Stimulated activated CD4-positive, alpha-beta T cell treated with anti-CD3 and anti-CD28 coated beads, TNF-alpha, amount 100 ng/mL, for 24 hours (primary cell): ENCODE measurements at regions not wholly inside any gene's neighbourhood (a gene's known extent, or its start where the extent isn't known, plus 50 kb on each side); places are given as distances from the start of the nearest gene placed in this dataset.

Experiments used
- DNase-seq, 3 experiments: peaks; one replicate each; pipeline ENCODE4 v3.0.0-alpha.2; 2020; ENCODE audit warnings: low read depth in 3 of 3

DNA sequence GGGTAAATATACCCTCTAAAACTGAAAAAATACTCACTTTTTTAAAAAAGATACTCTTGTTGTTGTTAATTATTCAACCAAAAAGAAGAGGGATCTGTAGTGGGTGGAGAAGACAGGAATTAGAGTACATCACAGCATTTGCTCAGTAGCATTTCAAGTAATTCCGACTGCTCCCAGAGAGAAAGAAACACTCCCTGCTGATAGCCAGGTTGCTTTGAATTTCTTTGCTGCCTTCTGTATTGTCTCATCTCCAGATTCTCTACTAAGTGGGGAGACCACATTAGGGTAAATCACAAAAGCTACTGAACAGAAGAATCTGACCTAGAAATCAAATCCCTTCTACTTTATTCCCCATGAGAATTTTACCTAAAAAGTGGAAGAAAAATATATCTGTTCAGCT, 661.1 kb downstream of the BRINP3 start:
- DNase-seq = no peak

DNA sequence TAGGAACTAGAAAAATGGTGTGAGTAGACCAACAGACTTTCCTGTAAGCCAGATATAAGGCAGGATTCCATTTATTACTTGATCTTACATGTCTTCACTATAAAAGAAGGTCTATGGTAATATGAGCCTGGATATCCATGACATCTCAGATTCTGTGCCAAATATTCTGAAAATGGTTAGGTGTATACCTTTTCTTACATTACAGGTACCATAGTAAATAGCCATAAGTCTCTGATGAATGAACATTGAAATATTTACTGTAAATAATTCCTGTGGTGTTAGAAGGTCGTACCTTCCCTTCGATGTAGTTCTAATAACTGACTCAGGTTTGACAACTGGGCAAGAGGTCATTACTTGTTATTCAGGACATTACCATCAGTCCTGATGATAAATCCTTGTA, 657.9 kb downstream of the BRINP3 start:
- no peak for DNase-seq

DNA sequence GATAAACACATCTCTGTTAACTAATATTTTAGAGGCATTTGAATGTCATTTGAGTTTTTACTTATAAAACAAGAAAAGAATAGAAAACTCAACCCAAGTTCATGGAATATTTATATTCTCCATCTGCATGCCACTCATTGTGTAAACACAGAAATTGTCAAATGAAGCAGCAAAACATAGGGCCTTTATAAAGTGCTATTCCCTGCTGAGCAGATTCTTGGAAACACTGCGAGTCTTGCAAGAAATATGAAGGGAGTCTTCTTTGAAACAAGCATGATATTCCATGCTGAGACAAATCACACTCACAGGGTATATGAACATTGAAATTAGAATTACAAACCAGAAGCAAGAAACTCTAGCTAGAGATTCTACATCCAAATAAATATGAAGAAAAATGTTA, 655.8 kb downstream of the BRINP3 start:
- DNase-seq = no peak

DNA sequence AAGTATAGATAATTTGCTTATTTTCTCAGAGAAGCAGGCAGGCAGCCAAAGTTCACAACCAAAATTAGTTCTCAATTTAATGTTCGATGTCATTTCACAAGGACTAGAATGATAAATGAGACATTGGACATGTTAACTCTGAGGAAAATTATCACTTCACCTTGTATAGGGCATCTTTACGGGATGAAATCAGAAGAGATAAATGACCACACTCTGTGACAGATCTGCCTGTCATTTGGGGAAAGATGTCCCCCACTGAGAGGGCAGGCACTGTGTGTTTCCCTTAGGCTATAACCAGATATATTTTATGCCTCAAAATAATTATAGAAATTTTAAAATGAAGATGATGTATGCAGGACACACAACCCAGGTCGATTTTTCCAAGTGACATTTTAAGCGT, 642.9 kb downstream of the BRINP3 start:
- no peak for DNase-seq

DNA sequence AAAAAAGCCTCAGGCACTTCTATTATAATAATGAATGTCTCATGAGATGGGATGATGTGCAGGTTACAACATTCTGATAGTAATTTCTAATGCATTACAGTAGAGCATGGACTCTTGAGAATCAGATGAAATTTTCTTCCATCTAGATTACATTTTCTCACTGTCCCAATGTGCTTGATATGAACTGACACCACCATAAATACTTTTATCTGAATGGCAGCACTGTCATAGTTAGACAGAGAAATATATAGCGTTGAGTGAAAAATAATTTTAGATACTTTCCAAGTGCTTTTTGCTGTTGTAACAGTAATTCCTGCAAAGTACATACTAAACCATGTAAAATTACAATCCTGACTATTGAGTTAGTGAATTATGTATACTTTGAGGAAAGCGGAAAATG, 630.1 kb downstream of the BRINP3 start:
- DNase-seq = no peak

DNA sequence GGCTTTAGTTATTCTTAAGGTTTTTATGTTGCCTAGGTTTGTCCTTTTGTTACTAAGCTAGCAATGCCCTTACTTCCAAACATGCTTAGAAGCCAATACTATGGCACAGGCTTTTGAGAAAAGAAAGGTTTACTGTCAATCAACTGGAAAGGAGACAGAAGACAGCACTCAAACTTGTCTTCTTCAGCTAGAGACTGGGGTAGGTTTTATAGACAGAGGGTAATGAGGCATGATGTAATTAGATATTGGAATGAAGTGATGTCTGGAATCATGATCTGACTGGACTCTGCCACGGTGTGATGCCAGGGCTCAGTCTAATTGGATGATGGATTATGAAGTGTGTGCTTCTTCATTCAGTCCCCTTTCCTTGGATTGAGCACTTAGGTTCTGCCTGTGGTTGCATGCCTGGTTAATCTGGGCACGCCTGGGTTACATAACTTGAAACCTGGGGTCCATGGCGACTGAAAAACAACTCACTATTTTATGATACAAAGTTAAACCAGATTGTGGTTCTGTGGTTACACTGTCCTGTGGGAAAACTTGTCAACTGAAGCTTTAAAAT, 625.8 kb downstream of the BRINP3 start:
- no peak for DNase-seq

DNA sequence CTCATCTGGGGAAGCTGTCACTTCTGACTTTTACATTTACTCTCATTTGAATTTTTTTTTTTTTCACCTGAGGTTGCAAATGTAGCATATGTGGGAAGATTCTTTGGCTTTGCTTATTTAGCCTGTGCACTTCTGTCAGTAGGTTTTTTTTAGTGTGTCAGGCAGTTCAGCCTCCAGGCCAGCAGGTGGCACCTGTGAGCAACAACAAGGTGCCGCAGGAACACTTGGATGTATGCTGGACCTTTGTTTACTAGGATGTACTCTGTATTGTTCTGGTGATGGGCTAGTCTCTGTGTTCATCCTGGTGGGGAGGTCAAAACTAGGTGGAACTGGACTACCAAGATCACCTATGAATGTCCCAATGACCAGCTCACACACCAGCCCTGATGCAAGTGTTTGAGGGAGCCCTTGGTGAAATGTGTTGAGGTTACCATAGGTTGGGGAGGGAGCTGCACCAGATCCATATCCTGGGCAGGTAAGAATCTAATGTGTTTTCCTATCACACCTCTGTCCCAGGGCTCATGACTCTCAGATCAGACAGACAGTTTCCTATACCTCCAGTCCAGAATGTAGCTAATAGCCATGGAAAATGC, 618.2 kb downstream of the BRINP3 start:
- DNase-seq = peak in 1 of 3 experiments; percentile 15

DNA sequence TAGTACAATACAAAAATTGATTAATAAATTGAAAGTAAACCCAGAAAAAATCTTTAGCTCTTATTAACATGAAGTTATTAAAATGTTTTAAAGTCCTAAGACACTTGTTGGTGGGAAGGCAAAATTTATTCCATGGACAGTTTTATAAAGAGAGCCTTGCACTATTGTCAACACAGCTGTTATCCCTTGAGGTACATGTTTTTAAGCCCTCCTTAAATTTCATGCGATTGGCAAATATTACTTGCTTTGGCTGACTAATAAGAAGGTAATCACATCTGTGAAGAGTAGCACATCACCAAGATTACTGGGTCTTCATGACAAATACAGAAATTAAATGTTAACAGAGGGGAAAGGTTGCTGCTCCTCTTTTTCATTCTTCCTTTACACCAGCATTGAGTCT, 611.1 kb downstream of the BRINP3 start:
- no peak for DNase-seq

DNA sequence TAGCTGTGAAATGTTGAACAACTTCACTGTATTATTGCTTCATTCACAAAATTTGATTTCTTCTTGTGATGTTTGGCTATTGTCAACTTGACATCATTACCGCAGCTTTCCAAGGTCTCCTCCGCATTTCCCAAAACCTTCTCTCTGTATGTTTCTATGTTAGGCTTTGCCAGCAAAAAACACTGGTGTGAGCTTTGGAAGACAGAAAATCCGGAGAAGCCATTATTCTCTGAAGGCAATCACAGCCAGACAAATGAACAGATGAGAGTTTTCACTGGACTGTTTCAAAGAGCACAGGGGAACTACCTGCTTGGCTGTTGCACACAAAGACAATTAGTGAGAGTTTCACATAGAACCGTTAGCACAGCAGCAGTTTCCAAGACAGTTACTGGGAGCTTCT, 609.6 kb downstream of the BRINP3 start:
- DNase-seq = no peak

DNA sequence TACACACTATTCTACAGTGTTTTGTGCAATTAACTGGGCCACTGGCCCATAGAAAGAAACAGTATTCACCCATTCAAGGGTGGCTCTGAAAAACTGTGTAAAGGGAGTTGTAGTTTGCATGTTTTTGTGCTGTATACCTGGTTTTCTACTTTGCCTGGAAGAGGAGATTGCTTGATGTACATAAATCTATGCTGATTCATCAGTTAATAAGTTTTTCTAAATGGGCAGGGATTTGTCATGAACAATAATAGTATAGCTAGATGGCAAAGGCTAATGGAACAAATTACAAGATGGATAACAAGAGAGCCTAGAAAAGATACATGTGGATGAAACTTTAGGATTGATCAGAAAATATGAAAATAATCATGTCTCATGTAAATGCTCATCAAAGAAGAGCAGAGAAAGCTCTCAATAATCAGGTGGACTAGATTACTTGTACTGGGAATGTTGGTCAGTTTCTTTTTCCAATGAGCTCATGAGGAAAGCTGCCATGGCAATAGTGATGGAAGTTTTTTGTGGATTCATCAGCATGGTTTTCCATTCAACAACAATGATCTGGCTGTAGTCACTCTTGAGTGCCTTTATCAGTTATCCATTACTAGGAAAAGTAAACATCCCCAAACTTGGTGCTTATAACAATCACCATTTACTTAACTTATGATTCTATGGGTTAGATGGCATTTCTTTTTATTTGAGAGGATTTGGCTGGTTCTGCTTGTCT, 602.8 kb downstream of the BRINP3 start:
- DNase-seq = no peak

DNA sequence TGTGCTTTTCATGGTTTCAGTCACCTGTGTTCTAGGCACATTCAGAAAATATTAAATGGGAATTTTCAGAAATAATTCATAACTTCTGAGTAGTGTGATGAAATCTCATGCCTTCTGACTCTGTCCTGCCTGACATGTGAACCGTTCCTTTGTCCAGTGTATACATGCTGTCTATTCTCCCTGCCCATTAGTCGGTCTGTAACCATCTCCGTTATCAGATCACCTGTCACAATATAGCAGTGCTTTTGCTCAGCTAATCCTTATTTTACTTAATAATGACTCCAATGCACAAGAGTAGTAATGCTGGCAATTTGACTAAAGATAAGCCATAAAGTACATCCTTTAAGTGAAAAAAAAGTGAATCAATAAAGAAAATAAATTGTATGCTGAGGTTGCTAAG, 597.5 kb downstream of the BRINP3 start:
- no peak for DNase-seq

DNA sequence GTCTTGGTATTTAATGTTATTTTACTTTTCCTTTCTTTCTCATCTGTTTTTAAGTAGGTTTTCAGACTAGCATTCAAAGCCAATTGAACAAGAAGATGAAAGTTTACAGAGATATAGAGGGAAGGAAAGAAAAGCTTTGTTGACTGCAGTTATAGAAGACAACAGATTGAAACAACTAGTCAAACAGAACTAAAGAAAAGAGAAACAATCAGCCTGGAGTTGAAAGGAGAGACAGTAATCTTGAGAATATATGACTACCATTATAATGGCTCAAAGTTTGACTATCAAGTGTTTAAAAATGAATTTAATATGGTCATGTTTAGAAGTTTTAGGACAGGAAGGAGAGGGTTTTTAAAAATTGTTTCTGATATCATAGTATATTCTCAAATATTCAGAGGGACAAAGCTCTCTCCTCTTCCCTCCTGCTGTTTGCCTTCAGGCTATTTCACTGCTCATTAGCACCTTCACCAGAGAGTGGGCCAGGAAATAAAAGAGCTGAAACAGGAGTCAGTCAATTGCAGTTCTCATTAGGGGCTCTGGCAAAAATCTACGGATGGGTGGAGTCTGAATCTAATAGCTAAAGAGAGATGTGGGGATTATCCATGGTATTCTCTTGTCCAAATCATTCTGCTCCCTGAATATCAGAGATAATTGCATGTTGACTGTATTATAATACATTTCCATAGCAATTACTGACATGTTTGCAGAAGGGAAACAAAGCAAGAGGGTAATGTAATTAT, 577.8 kb downstream of the BRINP3 start:
- DNase-seq = no peak

DNA sequence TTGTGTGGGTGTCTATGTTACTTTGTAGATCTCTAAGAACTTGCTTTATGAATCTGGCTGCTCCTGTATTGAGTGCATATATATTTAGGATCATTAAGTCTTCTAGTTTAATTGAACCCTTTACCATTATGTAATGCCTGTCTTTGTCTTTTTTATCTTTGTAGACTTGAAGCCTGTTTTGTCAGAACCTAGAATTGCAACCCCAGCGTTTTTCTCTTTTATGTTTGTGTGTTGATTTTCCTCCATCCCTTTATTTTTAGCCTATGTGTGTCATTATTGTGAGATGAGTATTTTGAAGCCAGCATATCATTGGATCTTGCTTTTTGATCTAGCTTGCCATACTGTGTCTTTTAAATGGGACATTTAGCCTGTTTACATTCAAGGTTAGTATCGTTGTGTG, 573.2 kb downstream of the BRINP3 start:
- no peak for DNase-seq

DNA sequence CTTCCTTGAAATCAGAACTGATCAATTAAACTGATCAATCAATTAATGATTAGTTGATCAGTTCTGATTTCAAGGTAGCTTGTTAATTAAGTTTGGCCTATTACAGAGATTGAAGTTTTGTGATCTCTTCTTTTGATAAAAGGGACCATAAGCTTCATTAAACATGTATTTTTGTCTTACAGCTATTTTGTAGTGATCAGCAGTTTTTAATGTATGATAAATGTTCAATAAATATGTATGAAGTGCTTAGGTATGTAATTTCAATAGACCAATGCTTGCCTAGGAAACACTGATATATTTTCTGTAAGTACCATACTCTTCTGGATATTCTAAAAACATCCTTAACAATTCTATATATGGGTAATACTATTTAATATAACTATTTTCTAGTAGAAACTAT, 569.6 kb downstream of the BRINP3 start:
- DNase-seq = no peak

DNA sequence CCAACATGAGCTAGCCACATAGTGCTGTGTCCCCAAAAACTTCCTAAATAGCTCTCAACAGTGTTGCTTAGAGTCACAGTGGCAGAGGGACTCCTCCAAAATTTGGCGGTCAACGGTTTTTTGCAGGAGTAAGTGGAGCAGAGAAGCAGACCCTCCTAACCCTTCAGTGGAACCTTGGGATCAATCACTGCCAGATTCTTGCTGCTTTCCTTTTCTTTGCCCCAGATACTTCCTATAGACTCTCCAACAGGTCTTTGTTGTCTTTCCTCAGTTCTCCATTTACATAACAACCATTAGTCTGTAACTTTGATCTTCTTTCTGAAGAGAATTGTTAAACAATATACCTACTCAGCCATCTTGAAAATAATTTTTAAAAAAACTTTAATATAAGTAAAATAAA, 556.1 kb downstream of the BRINP3 start:
- DNase-seq = no peak

DNA sequence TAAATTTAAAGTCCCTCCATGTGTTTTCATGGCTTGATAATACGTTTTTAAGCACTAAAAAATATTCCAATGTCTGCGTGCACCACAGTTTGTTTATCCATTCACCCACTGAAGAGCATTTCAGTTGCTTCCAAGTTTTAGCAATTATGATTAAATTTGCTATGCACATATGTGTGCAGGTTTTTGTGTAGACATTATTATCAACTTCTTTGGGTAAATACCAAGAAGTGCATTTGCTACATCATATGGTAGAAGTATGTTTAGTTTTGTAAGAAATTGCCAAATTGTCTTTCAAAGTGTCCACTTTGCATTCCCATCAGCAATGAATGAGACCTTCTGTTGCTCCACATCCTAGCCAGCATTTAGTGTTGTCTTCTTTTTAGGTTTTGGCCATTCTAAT, 550.0 kb downstream of the BRINP3 start:
- DNase-seq = no peak

DNA sequence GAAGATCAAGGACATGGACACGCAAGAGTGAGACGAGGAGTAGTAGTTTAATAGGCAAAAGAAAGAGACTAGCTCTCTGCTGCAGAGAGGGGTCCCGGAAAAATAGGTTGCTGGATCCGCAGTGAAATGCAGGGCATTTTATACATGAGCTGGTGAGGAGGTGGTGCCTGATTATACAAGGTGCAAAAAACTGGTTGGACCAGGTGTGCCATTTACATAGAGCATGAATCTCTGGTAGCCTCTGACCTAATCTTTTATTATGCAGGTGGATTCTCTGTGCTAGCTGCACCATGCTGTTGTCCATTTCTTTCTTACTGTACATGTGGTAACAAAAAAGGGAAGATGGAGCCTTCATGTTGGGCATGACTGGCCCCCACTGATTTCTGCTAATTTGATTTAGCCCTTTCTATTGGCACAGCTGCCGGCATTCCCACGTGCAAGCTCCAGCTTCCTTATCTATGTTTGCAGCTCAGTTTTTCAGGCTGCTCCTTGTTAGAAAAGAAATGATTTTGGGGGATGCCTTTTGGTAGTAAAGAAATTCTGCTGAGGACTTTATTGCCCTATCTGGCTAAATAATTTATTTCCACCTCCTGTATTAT, 548.1 kb downstream of the BRINP3 start:
- no peak for DNase-seq

DNA sequence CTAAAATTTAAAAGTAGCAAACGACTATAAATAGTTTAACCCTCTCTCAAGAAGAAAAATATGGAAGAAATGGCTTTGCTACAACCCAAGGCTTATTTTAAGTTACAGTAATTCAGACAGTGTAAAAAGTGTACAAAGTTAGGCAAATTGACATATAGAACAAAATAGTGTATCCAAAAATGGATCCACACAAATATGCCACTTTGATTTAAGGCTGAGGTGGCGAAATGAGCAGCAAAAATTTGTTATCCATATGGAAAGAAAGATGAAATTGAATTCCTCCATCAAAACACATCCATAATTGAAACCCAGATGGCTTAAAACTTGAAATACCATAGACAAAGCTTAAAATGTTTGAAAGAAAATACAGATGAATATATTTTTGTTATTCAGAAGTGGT, 540.8 kb downstream of the BRINP3 start:
- DNase-seq = no peak

DNA sequence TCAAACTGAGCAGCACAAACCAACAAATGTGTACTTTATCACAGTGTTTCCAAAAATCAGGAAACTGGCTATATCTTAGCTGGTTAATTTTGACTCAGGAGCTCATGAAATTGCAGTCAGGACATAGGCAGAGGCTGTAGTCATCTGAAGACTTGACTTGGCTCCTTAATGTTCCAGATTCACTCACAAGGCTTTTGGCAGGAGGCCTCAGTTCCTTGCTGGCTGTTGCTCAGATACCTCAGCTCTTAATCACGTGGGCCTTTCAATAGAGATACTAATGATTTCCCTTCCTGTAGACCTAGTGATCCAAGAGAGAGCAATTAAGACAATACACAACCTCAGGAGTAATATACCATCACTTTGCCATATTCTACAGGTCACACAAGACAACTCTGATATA, 537.7 kb downstream of the BRINP3 start:
- no peak for DNase-seq

DNA sequence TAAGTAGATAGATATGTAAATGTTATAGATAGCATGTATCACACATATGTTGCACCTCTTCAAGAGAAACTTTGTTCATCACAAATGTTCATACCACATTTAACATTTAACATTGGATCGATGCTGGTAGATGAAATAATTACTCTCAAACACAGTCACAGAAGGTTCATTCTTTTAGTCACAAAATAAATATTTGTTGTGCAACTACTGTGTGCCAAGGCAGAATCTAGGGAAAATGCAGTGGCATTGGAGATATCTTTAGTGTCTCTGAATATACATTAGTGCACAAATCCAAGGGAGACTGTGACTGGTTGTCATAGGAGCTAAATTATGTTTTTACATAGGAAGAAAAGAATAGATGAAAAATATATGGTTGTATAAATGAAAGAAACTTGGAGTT, 535.7 kb downstream of the BRINP3 start:
- DNase-seq = no peak

DNA sequence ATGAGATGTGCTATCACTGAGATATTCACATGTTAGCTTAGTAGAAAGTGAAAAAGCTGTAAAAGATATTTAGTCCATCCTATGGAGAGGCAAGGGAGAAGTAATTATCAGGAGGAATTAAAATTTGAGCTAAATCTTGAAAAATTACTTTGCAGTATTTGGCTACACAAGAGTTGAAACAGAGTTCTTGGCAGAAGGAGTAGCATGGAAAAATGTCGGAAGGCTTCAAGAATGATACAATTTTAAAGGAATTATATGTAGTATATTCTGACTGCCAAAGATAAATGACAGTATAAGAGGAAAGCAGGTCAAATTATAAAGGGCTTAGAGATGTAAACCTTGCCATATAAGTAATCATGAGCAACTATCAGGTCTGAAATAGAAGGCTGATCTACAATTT, 518.9 kb downstream of the BRINP3 start:
- no peak for DNase-seq

DNA sequence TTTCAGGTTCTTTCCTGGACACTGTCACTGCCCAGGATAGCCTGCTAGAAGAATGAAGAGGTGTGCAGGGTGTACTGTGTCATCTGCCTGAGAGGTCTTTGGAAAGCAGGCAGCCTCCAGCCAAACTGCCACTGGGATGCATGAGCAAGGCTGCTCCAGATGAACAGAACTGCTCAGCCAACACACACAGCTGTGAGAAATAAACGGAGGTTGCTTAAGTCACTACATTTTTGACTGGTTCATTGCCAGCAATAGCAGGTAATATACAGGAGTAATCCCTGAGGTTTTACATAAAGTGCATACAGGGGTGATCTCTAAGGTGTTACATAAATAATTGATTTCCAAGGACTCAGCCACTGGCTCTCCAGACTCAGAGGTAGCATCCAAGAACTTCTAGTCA, 516.9 kb downstream of the BRINP3 start:
- no peak for DNase-seq

DNA sequence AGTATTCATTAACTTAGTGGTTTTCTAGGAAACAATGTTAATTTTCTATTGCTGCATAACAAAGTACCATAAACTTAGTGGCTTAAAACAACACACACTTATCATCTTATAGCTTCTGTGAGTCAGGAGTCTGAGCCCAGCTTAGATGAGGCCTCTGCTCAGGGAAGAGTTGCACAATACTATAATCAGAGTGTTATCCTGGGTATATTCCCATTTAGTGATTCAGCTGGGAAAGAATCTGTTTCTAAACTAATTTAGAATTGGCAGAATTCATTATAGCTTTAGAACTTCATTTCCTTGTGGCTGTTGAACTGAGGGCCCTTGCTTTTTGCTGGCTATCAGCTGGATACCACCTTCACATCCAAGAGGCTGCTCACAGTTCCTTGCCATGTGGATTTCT, 515.5 kb downstream of the BRINP3 start:
- no peak for DNase-seq
